HG03457 (cell line): ENCODE measurements at regions not wholly inside any gene's neighbourhood (a gene's known extent, or its start where the extent isn't known, plus 50 kb on each side); places are given as distances from the start of the nearest gene placed in this dataset.

ENCODE experiments used
- ATAC-seq: cut with Tn5 transposase; IDR thresholded peaks from one replicate; pipeline ENCODE4 v1.9.1; 2021; ENCODE audit warnings: moderate number of reproducible peaks; ENCODE audit not compliant: unreplicated experiment

DNA sequence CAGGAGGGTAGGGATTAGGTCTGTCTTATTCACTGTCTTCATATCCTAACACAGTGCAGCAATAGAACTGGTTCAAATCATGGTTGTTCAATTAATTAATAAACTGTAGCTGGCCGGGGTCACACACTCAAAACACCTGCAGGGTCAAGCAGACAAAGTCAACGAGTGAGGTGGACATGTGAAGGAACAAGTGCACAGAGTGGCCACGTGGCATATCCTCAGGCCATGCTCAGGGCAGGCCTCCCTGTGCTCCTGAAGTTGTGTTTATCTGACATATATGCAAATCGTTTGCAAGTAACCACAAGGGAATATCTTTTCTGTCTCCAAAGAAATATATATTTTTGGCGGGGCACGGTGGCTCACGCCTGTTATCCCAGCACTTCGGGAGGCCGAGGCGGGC is 98.5 kb upstream of the ZMIZ1 start:
- no peak for ATAC-seq

DNA sequence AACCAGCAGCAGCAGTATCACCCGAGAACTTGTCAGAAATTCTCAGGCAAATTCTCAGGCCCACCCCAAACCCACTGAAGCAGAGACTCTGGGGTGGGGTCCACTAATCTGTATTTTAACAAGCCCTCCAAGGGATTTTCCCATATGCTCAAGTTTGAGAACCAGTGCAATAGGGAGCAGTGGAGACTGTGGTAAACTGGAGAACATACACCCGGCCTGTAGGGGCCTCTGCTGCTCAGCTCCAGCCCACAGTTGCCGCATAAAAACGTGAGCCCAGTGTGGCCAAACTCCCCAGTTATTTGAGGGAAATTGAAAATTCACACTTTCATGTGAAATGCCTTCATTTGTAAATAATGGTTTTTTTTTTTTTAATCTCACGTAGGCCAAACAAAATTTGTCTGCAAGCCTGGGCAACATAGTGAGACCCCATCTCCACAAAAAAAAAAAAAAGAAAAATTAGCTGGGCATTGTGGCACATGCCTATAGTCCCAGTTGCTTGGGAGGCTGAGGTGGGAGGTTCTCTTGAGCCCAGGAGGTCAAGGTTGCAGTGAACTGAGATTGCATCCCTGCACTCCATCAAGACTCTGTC is 97.6 kb upstream of the ZMIZ1 start:
- no peak for ATAC-seq

DNA sequence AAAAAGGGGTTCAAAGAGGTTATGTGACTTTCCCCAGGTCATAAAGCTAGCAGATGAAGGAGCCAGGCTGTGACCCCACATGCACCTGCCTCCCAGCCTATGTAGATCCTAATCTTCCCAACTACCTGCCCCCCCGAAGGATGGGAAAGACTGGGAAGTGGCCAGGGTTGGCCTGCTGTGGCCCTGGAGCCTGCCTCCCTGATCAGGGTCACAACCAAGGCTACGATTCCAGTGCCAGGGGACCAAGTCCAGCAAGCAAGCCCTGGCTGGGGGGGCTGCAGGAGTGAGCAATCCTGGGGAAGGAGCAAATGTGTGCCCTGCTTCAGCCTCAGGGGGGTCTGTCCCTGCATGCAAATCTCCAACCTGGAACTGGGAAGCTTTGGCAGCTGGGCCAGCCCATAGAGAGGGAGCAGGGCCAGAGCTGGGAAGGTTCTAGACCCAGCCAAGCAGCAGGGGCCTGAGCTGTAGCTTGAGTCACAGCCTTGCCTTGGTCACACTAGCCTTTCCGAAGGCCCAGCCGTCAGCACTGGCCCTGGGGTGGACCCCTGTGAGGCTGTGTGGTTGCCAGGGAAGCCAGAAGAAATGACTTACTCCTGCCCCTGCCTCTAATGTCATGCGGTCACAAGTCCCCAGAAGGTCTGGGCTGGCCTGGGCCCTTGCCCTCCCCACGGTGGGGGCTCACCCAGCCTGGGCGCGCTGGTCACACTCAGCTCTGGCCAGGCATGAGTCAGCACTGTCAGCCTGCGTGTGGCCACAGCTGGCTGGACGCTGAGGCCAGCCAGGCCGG is 96.4 kb upstream of the ZMIZ1 start:
- ATAC-seq = no peak

DNA sequence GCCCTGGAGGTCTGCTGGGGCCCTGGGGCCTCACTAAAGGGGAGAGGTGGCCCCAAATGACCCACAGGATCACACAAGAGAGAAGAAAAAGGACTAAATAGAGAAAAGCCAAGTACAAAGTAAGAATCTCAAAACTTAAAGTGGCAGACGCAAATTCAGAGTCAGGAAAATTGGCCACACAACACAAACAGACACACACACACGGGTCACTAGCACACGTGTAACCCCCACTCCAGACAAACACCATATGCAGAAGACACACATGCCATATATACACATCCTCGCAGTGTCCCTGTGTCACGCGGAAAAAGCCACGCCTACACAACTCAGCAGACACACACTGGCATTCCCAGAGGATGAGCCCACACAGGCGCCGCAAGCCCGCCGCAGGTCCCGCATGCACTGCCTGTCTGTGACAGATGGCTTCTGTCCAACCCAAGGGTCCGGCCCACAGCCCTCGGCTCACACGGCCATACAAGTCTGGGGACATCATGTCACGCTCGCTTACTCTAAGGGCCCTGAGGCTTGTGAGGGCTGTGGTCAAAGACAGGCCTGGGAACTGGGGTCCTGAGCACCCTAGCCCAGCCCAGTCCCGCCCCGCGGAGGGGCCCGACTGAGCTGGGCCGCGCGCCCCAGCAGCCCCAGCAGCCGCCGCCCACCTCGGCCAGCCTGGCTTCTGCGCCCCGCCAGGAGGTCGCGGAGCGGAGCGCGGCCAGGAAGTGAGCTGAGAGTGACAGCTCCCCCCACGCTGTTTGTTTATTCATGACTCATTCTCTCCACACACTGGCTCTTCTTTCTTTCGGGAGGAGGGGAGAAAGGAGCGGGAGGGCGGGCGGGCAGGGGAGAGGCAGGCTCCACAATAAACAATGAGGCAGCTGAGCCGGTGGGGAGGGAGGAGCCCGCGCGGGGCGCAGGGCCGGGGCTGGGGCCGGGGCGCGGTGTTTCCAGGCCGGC is 95.5 kb upstream of the ZMIZ1 start:
- peak; percentile 87 for ATAC-seq

DNA sequence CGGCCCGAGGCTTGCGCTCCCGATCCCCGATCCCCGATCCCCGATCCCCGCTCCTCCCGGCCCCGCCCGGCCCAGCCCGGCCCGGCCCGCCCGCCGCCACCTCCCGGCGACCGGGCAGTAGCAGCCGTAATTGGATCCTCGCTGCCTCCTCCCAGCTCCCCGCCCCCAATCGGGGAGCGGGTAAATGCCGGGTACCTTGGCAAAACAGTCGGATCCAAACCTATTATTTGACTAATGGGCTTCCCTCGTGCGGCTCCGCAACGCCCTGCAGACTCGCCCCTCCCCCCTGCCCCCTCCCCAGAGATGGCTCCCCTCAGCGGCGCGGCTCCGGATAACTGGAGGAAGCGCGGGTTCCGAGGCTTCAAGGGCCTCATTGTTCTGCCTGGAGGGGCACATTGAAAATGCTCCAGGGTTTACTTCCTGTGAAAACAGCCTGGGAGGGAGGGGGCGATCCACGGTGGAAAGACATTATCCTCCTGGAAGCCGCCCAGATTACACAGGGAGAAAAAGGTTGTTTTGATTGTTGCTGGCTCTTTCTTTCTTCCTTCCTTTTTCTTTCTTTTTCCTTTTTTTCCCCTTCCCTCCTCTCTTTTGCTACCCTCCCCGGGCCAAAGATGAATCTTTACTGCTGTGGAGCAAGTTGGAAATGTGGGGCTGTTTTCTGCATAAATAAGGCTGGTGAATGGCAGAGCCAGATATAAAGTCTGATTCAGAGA is 94.7 kb upstream of the ZMIZ1 start:
- ATAC-seq = peak; percentile 31

DNA sequence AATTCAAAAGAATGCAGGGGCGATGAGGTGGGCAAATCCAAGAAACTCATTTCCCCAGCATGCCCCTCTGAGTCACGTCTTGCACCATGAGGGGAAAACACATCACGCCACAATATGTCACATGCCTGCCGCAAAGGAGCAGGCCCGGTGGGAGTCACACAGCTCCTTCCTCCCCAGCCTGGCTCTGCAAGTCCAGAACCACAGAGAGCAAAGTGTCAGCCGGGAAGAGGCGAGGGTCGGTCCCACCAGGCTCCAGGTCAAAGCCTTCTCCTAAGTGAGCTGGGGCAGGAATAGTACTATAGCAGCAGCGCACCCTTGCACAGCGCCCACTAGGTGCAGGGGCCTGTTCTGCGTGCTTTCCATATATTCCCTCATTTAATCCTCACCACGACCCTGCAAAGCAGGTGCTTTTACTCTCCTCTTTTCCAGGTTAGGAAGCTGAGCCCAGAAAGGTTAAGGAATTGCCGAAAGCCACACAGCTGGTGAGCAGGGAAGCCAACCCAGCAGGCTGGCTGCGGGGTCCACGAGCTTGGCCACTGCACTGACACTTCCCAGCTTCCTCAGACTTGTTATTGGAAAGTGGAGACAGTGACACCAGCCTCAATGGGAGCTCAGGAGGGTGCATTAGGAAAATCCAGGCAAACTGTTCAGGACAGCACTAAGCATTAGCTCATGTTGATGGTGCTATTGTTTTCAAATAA is 94.0 kb upstream of the ZMIZ1 start:
- ATAC-seq = no peak

DNA sequence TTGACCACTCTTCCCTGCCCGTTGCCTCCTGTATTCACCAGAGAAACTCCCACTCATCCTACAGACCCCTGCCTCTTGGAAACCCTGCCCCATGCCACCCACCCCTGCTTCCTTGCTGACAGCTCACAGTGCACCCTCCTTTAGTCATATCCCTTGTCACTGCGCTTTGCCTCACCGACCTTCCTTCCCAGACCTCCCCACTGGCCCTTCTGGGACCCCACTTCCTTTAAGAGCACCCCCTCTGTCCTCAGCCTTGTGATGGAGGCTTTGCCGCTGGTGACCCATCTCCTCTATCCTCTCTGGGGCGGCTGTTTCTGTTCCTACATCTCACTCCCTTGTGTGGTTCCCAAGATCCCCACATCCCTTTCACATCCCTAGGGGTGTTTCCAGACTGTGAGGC is 92.8 kb upstream of the ZMIZ1 start:
- ATAC-seq = no peak

DNA sequence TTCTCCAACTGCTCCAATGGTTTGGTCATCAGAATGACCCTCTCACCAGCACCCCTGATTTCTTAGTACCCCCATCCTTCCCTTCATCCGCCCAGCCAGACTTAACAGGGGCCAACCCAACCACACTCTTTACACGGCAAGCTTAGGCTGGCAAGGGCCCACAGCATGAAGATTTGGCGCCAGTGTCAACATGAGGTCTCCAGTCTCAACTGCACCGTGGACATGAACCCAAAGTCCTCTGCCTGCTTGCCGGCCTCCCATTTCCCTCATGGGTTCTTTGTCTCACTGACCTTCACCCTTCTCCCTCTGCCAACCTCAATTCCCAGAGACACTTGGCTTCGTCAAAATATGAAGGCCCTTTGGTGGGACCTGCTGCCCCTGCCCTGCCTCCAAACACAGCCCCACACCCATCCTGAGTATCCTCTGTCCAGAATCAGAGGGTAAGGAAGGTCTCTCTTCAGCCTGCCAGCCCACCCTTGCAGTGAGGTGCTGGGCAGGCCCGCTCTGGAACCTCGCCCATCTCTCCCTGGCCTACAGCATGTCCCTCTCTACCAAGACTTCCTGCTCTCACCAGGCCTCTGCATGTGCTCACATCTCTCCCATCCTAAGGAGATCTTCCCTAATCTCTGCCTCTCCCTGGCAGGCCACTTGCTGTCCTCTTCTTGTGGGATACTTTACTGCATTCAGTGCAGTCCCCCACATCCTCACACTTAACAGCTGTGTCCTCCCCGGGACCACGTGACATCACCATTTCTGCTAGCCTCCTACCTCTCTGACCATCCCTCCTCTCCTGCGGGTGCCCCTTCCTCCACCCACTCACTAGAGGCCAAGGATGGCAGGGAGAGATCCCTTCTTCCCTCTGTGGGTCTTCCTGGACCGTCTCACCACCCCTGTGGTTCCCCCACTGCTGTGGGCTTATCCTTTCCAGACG is 91.7 kb upstream of the ZMIZ1 start:
- no peak for ATAC-seq

DNA sequence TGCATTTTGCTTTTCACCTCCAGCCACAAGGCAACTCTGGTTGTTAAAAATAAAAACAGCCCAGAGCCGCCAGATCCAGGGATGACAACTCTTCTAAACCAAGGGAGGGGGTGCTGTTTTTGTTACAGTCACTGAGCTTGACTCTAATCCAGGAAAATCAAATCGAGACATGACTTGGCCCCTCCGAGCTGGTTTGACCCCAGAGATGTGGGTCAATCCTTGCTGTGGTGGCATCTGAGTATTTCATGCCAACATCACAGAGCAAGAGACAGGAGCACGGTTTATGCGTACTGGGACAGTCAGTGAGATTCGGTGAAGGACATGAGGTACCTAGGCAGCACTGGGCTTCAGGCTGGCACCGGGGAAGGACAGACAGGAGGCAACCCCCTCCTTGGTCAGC is 88.8 kb upstream of the ZMIZ1 start:
- ATAC-seq = no peak

DNA sequence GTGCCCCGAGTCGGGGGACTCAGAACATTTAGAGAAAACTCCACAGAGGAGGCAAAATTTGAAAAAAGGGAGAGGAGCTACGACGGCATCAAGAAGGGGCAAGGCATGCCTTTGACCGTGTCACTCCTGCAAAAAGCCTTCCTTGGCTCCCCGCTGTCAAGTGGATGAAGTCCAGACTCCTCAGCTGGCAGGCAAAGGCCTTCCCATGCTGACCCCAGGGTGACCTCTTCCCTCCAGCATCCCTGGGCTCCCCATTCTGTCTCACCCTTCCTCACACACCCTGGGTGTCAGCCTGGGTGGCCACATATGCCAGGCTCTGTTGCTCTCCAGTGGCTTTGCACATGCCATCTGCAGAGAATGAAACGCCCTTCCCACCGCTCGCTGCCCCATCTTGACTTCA is 88.4 kb upstream of the ZMIZ1 start:
- no peak for ATAC-seq

DNA sequence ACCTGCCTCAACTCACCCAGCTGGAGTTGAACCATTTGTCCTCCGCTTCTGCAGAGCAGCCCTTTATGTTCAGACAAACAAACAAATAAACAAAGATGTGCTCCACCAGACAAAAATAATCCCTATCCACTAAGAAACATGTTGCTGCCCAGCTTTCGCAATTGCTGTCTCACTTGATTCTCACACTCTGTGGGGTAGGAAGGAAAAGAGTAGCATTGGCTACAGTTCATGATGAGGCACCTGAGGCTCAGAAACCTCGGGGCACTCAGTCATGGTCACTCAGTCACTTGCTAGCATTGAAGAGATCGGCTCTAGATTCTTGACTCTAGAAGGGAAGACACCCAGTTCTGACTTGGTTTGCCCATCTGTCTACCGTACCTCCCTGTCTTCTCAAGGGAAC is 88.0 kb upstream of the ZMIZ1 start:
- ATAC-seq = no peak

DNA sequence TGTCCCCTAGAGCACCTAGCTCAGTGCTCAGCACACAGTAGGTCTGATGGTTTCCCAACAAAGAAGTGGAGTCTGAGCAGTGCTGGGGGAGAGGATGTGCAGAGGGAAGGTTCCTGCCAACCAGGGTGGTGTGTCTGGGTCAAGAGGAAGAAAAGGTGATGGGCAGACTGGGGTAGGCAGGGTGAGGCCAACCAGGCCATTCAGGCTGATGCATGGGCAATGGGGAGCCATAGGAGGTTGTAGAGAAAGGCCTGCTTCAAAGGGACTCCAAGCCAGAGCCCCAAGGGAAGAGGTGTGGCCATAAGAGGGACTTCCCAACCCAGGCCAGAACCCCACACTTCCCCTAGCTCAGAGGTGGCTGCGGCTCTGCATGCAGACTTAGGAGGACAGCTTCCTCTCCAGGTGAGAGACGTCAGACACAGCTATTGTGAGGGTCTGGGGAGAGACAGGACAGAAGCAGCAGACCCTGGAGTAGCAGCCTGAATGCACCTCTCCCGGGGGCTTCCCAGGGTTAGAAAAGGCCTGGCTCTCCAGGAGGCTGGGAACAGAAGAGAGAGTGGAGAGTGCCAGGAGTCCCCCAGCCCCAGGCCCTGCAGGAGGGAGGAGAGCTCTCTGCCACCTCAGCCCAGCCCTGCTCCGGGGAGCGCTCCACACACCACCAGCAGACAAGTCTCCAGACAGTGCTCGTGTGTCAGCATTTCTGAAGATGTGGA is 87.4 kb upstream of the ZMIZ1 start:
- peak; percentile 56 for ATAC-seq

DNA sequence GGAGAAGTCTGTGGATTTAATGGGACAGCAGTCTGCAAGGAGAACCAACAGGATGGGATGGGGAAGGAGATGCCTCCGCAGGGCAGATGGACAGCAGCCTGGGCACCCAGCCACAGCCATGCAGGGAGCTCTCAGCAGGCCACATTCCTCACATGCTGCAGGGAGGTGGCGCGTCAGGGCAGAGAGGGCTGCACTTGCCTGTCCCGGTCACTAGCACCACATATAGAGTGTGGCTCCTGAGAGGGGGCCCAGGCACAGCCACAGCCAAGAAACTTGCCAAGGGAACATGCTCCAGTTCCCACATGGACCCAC is 86.8 kb upstream of the ZMIZ1 start:
- ATAC-seq = no peak

DNA sequence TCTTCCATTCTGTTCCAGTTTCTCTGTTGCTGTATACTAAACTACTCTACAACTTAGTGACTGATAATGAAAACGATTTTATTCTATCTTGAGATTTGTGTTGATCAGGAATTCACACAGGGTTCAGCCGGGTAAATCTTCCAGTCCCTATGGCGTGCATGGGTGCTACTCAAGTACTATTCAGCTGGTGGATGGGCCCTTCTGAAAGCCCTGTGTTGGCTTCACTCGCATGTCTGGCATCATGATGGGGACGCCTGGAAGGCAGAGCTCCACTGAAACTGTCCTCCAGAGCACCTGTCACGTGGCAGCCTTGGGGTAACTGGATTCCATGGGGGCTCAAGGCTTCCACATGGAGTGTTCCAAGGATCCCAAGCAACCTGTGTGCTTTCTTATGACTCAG is 86.0 kb upstream of the ZMIZ1 start:
- ATAC-seq = no peak

DNA sequence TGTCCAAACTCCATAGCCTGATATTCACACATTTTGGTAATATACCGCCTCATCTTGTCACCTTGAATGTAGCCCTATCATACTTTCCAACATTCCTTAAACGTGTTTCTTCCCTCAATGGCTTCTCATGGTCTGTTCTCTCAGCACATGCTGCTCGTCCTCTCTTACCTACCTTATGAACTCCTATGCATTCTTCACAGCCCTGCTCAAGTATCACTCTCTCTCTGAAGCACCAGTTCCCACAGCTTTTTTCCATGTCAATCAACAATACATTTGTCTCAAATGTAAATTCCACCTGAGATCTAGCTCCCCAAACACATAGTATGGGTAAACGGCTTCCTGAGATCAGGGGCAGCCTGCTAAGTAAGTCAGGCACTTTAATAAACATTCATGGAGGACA is 85.2 kb upstream of the ZMIZ1 start:
- ATAC-seq = no peak

DNA sequence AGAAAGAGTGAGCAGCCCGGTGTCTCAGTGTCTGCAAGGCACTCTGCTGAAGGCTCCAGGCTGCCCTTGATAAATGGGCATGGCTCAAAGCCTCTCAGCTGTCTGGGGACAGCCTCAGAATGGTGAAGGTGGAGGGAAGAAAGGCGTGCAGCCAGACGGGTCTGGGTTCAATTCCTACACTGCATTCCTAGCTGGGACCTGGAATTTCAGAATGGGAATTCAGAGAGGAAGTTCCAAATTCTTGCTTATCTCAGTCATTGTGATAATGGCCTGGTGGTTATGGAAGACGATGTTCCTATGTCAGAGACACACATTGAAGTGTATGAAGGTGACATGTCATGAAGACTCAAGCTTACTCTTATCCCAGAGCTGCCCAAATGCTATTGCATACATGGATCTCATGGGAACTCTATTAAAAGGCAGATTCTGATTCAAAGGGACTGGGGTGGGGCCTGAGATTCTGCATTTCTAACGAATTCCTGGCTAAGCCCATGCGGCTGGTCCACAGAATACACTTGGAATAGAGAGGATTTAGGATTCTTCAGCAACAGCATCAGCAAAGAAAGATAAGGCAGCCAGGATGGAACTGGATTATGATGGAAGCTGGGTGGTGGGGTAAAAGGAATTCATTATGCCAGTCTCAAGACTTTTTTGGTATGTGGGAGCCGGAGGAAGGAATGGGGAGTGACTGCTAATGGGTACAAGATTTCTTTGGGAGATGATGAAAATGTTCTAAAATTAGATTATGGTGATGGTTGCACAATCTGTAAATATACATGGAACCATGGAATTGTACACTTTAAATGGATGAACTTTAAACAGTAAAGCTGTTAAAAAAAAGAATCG is 82.6 kb upstream of the ZMIZ1 start:
- ATAC-seq = no peak

DNA sequence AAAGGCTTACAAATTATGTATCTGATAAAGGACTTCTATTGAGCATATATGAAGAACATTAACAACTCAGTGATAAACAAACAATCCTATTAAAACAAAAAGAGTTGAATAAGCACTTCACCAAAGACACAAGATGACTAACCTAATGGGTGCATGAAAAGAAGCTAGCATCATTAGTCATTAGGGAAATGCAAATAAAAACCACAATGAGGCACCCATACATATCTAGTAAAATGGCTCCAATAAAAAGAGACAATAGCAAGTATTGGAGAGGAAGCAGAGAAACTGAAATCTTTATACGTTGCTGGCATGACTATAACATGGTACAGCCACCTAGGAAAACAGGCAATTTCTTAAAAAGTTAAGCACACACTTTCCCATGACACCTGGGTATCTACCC is 77.6 kb upstream of the ZMIZ1 start:
- no peak for ATAC-seq

DNA sequence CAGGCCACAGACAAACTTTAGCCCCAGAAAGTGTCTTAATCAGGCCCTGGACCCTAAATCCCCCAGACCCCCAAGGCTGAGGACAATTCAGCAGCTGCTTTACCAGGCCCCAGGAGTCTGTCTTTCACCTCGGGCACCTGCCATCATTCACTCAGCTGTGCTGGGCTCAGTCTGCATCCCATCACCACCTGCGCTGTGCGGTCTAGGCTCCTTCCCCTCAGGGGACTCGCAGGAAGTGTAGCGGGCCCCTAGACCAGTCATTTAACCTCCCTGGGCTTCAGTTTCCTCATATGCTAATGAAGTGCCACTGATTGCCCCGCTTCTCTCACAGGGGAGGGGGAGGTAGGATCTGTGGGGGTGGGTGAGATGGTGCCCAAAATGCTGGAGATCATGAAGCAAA is 76.4 kb upstream of the ZMIZ1 start:
- ATAC-seq = no peak
